ENCODE measurements at regions not wholly inside any gene's neighbourhood (a gene's known extent, or its start where the extent isn't known, plus 50 kb on each side); places are given as distances from the start of the nearest gene placed in this dataset.

GRCh38 chr6:40932366-40932765 lies 106.7 kb downstream of the UNC5CL start:
- TF ChIP-seq CTCF (IDR thresholded peaks at IDR 0.05) (no peak), POLR2A (IDR thresholded peaks at IDR 0.05) (no peak)

Data from right lobe of liver (tissue), 4 donors.